B cell (primary cell): ENCODE measurements at regions not wholly inside any gene's neighbourhood (a gene's known extent, or its start where the extent isn't known, plus 50 kb on each side); places are given as distances from the start of the nearest gene placed in this dataset.

ENCODE experiments used
- ATAC-seq: fragments of 200-7000 bp; cut with Tn5 transposase; one replicate; pipeline ENCODE4 v1.10.0; 2021; ENCODE audit warnings: low read depth, mild to moderate bottlenecking, moderate number of reproducible peaks, moderate library complexity
- CTCF ChIA-PET: fragments of 350-600 bp; sonication (Branson Sonifier 250); formaldehyde crosslinking; loops from one replicate; lab custom pipeline; 2021; ENCODE audit warnings: antibody characterized with exemption, inconsistent platforms; lab: Charles Lee
- POLR2A ChIA-PET: fragments of 350-600 bp; sonication (Branson Sonifier 250); formaldehyde crosslinking; loops from one replicate; lab custom pipeline; 2021; ENCODE audit warnings: antibody characterized with exemption; lab: Charles Lee
- DNase-seq: peaks from one replicate; pipeline ENCODE4 v3.0.0; 2013
- H2AFZ ChIP-seq: 2 replicates; pipeline ENCODE4 v1.6.1; 2012; ENCODE audit warnings: mild to moderate bottlenecking, low read depth, low read length; ENCODE audit not compliant: insufficient read depth, poor library complexity, severe bottlenecking
- H3K27ac ChIP-seq, 2 donors: 1 replicate in 1 of 2; 2 replicates in 1 of 2; pipeline ENCODE4 v1.5.1; 2012 to 2013; ENCODE audit warnings: low read length in 2 of 2, mild to moderate bottlenecking in 2 of 2, moderate library complexity in 1 of 2
- H3K27me3 ChIP-seq, 4 experiments: fragments of 200-600 bp in 1 of 4; sonication (generic) in 1 of 4; replicated peaks in 1 of 4; 1 replicate in 2 of 4; 2 replicates in 2 of 4; pipeline versions ENCODE4 v1.6.1 to v1.7.0; 2013 to 2016; ENCODE audit warnings: low read length in 3 of 4, mild to moderate bottlenecking in 2 of 4, mixed read lengths in 1 of 4, moderate library complexity in 1 of 4; ENCODE audit not compliant: insufficient read depth in 4 of 4, control insufficient read depth in 3 of 4; ENCODE audit errors: control extremely low read depth in 1 of 4
- H3K36me3 ChIP-seq, 2 experiments: replicated peaks in 1 of 2; 1 replicate in 1 of 2; 2 replicates in 1 of 2; pipeline versions ENCODE4 v1.6.1 to v1.7.1; 2013; ENCODE audit warnings: low read length in 1 of 2; ENCODE audit not compliant: insufficient read depth in 2 of 2, control insufficient read depth in 1 of 2; ENCODE audit errors: control extremely low read depth in 1 of 2, extremely low read depth in 1 of 2
- H3K4me1 ChIP-seq, 2 donors: fragments of 200-600 bp in 1 of 2; sonication (generic) in 1 of 2; 1 replicate in 1 of 2; 2 replicates in 1 of 2; pipeline versions ENCODE4 v1.5.1 to v1.6.1; 2013 to 2017; ENCODE audit warnings: low read length in 2 of 2; ENCODE audit not compliant: control insufficient read depth in 2 of 2, insufficient read depth in 2 of 2
- H3K4me2 ChIP-seq: replicated peaks from 2 replicates; pipeline ENCODE3; 2012; ENCODE audit warnings: mild to moderate bottlenecking, low read depth, low read length; ENCODE audit not compliant: poor library complexity, severe bottlenecking
- H3K4me3 ChIP-seq, 5 experiments: fragments of 200-600 bp in 1 of 5; sonication (generic) in 1 of 5; 1 replicate in 3 of 5; 2 replicates in 2 of 5; pipeline versions ENCODE4 v1.5.1 to v1.7.0; 2011 to 2016; ENCODE audit warnings: low read length in 4 of 5, mild to moderate bottlenecking in 4 of 5, low read depth in 2 of 5, control low read depth in 1 of 5, moderate library complexity in 1 of 5; ENCODE audit not compliant: insufficient read depth in 1 of 5; ENCODE audit errors: control extremely low read depth in 1 of 5, extremely low read depth in 1 of 5
- H3K79me2 ChIP-seq: fragments of 200-600 bp; sonication (generic); one replicate; pipeline ENCODE4 v1.6.0; 2016; ENCODE audit warnings: low read length; ENCODE audit not compliant: control insufficient read depth, insufficient read depth
- H3K9ac ChIP-seq: fragments of 200-600 bp; sonication (generic); 2 replicates; pipeline ENCODE4 v1.6.1; 2017; ENCODE audit warnings: mild to moderate bottlenecking, low read length, moderate library complexity
- H3K9me3 ChIP-seq, 3 donors: one replicate each; pipeline versions ENCODE4 v1.6.1 to v1.7.1; 2013; ENCODE audit warnings: low read length in 2 of 3; ENCODE audit not compliant: control insufficient read depth in 2 of 3, insufficient read depth in 1 of 3; ENCODE audit errors: control extremely low read depth in 1 of 3
- H4K20me1 ChIP-seq: 2 replicates; pipeline ENCODE4 v1.6.0; 2012; ENCODE audit warnings: mild to moderate bottlenecking, low read length; ENCODE audit not compliant: insufficient read depth, control insufficient read depth, poor library complexity, severe bottlenecking
- H3K27ac Mint-ChIP-seq: one replicate; pipeline ENCODE4 v1.8.0; 2021; ENCODE audit warnings: mixed read lengths
- H3K27me3 Mint-ChIP-seq: one replicate; pipeline ENCODE4 v1.8.0; 2021; ENCODE audit warnings: mixed read lengths
- H3K4me1 Mint-ChIP-seq: one replicate; pipeline ENCODE4 v1.8.0; 2021; ENCODE audit warnings: mixed read lengths
- H3K4me3 Mint-ChIP-seq: one replicate; pipeline ENCODE4 v1.8.0; 2021; ENCODE audit warnings: mixed read lengths
- H3K9me3 Mint-ChIP-seq: one replicate; pipeline ENCODE4 v1.8.0; 2022; ENCODE audit warnings: mixed read lengths; ENCODE audit not compliant: insufficient read depth
- EZH2 ChIP-seq: IDR thresholded peaks from 2 replicates; pipeline ENCODE4 v1.6.1; 2012; ENCODE audit warnings: borderline replicate concordance, low read depth, mild to moderate bottlenecking, moderate library complexity, low read length; ENCODE audit not compliant: insufficient read depth, poor library complexity, severe bottlenecking
- WGBS: methylation state at CpG from one replicate; pipeline ENCODE4 v1.1.5; 2013; ENCODE audit warnings: missing lambda C conversion rate; ENCODE audit not compliant: insufficient coverage; 5-methylcytosine and 5-hydroxymethylcytosine counted together
- intact Hi-C: fragments of 100-400 bp; cut with micrococcal nuclease; formaldehyde crosslinking; loops from one replicate; pipeline ENCODE4 v1.10.0; 2022
- TF ChIP-seq, protein P1 (sequence below): fragments of 200-600 bp; IDR thresholded peaks from one replicate; pipeline ENCODE4 v1.8.0; 2022; ENCODE audit warnings: antibody characterized with exemption, mild to moderate bottlenecking

- Histone ChIP-seq H3K4me1 (no peaks in the 10 kb centered on the region), H3K9ac (no peak overlapping the region), H3K4me3 (no peak overlapping the region), H3K4me2 (no peak overlapping the region), H3K27ac (no peak overlapping the region), H3K79me2 (no peaks in the 10 kb centered on the region), H3K36me3 (no peaks in the 10 kb centered on the region), H2AFZ (no peak overlapping the region), H3K27me3 (no peaks in the 10 kb centered on the region), H4K20me1 (no peaks in the 10 kb centered on the region), H3K9me3 (no peaks in the 10 kb centered on the region)
- ATAC-seq (no peak), DNase-seq (no peak)
- WGBS = no CpG with 5 or more reads among the region's 1 CpG
- no peak for TF ChIP-seq EZH2
- TF ChIP-seq, protein P1, sequence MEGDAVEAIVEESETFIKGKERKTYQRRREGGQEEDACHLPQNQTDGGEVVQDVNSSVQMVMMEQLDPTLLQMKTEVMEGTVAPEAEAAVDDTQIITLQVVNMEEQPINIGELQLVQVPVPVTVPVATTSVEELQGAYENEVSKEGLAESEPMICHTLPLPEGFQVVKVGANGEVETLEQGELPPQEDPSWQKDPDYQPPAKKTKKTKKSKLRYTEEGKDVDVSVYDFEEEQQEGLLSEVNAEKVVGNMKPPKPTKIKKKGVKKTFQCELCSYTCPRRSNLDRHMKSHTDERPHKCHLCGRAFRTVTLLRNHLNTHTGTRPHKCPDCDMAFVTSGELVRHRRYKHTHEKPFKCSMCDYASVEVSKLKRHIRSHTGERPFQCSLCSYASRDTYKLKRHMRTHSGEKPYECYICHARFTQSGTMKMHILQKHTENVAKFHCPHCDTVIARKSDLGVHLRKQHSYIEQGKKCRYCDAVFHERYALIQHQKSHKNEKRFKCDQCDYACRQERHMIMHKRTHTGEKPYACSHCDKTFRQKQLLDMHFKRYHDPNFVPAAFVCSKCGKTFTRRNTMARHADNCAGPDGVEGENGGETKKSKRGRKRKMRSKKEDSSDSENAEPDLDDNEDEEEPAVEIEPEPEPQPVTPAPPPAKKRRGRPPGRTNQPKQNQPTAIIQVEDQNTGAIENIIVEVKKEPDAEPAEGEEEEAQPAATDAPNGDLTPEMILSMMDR = no peak
- intact Hi-C loops = no loop called here
- Mint-ChIP-seq H3K27me3 (no peaks in the 10 kb centered on the region), H3K4me1 (no peaks in the 10 kb centered on the region), H3K4me3 (no peak overlapping the region), H3K27ac (no peak overlapping the region), H3K9me3 (no peaks in the 10 kb centered on the region)
- POLR2A ChIA-PET = no interaction called here
- CTCF ChIA-PET = no interaction called here
Observed at GRCh38 chr5:28743025-28743715, 1704.8 kb upstream of the CDH9 start.

DNA sequence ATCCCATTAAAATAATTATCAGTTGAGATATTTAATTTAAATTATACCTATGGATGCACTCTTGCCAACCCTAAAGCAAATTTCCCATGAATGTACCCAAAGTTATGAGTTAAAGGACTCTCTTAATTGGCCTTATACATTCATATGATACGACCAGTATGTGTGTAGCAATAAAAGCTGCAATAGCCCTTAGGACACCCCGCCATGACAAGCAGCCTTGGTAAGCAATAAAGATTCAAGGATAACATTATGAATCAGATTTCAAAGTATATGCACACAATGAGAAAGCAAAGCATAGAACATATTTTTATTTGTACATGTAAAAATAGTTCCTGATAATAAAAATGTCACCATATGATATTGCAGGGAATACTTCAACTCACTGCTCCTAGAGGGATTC lies 1699.3 kb upstream of the CDH9 start:
- intact Hi-C loops = no loop called here
- no peaks in the 10 kb centered on the region for H3K4me1 Mint-ChIP-seq
- H3K4me3 Mint-ChIP-seq = no peak overlapping the region
- Histone ChIP-seq H3K79me2 (no peaks in the 10 kb centered on the region), H2AFZ (no peak overlapping the region), H3K27ac (no peak overlapping the region), H3K27me3 (no peaks in the 10 kb centered on the region), H3K36me3 (no peaks in the 10 kb centered on the region), H3K9me3 (no peaks in the 10 kb centered on the region), H3K4me1 (no peaks in the 10 kb centered on the region), H3K4me2 (no peak overlapping the region), H4K20me1 (no peaks in the 10 kb centered on the region), H3K9ac (no peak overlapping the region), H3K4me3 (no peak overlapping the region)
- H3K27ac Mint-ChIP-seq = no peak overlapping the region
- CTCF ChIA-PET = no interaction called here
- H3K27me3 Mint-ChIP-seq = no peaks in the 10 kb centered on the region
- no peak for TF ChIP-seq EZH2
- TF ChIP-seq, protein P1 = no peak
- POLR2A ChIA-PET = no interaction called here
- H3K9me3 Mint-ChIP-seq = no peaks in the 10 kb centered on the region
- WGBS = 100% methylated on average over 1 of the region's 2 CpGs
- DNase-seq (no peak), ATAC-seq (no peak)
